ENCODE measurements at regions not wholly inside any gene's neighbourhood (a gene's known extent, or its start where the extent isn't known, plus 50 kb on each side); places are given as distances from the start of the nearest gene placed in this dataset.

GRCh38 chr11:30811226-30811755 is 225.1 kb upstream of the MPPED2 start:
- TF ChIP-seq CTCF (IDR thresholded peaks at IDR 0.05) (no peak), POLR2A (IDR thresholded peaks at IDR 0.05) (no peak)

All from thyroid gland (tissue), 4 donors.